ENCODE measurements at regions not wholly inside any gene's neighbourhood (a gene's known extent, or its start where the extent isn't known, plus 50 kb on each side); places are given as distances from the start of the nearest gene placed in this dataset.
"Not testable (repeated sequence)": the region's sequence is repeated elsewhere in the genome, so short reads cannot be mapped to it uniquely, and the experiment has no call there.

GRCh38 chr3:101124125-101124524 lies 130.9 kb upstream of the ABI3BP start:
- no peak overlapping the region for H3K27ac ChIP-seq (ENCODE audit: low read depth, low read length)
- DNase-seq (ENCODE audit: low read depth in 4 of 6, low spot score in 6 of 6) = peak in 1 of 6 donors; percentile 10
- no peaks in the 10 kb centered on the region for H3K36me3 ChIP-seq (ENCODE audit: control insufficient read depth, insufficient read depth, low read length)
- no peaks in the 10 kb centered on the region for H3K27me3 ChIP-seq (ENCODE audit: control insufficient read depth, insufficient read depth, low read length)
- no peaks in the 10 kb centered on the region for H3K4me1 ChIP-seq (ENCODE audit: control insufficient read depth, insufficient read depth, low read length)
- no CpG with 5 or more reads among the region's 2 CpGs for WGBS (ENCODE audit: insufficient coverage)
- no peaks in the 10 kb centered on the region for H3K9me3 ChIP-seq (ENCODE audit: control insufficient read depth, insufficient read depth, low read length)
- no peak overlapping the region for H3K4me3 ChIP-seq (ENCODE audit: low read depth, low read length)

- H3K27ac ChIP-seq (ENCODE audit: low read depth, low read length) = no peak overlapping the region
- H3K4me3 ChIP-seq (ENCODE audit: low read depth, low read length) = no peak overlapping the region
- WGBS (ENCODE audit: insufficient coverage) = no CpG with 5 or more reads among the region's 2 CpGs
- no peaks in the 10 kb centered on the region for H3K4me1 ChIP-seq (ENCODE audit: control insufficient read depth, insufficient read depth, low read length)
- no peaks in the 10 kb centered on the region for H3K9me3 ChIP-seq (ENCODE audit: control insufficient read depth, insufficient read depth, low read length)
- no peak for DNase-seq (ENCODE audit: low read depth in 4 of 6, low spot score in 6 of 6)
- no peaks in the 10 kb centered on the region for H3K27me3 ChIP-seq (ENCODE audit: control insufficient read depth, insufficient read depth, low read length)
- no peaks in the 10 kb centered on the region for H3K36me3 ChIP-seq (ENCODE audit: control insufficient read depth, insufficient read depth, low read length)
Measured at GRCh38 chr3:101123081-101123480, 129.9 kb upstream of the ABI3BP start.

- Histone ChIP-seq H3K9me3 (ENCODE audit: control insufficient read depth, insufficient read depth, low read length) (no peaks in the 10 kb centered on the region), H3K27ac (ENCODE audit: low read depth, low read length) (no peak overlapping the region), H3K36me3 (ENCODE audit: control insufficient read depth, insufficient read depth, low read length) (no peaks in the 10 kb centered on the region), H3K4me1 (ENCODE audit: control insufficient read depth, insufficient read depth, low read length) (no peaks in the 10 kb centered on the region), H3K4me3 (ENCODE audit: low read depth, low read length) (no peak overlapping the region), H3K27me3 (ENCODE audit: control insufficient read depth, insufficient read depth, low read length) (no peaks in the 10 kb centered on the region)
- 100% methylated on average over 2 of the region's 2 CpGs for WGBS (ENCODE audit: insufficient coverage)
- no peak for DNase-seq (ENCODE audit: low read depth in 4 of 6, low spot score in 6 of 6)
Measured at GRCh38 chr3:101122681-101123080, 129.5 kb upstream of the ABI3BP start.

GRCh38 chr3:101120039-101120438 lies 126.8 kb upstream of the ABI3BP start:
- H3K9me3 ChIP-seq (ENCODE audit: control insufficient read depth, insufficient read depth, low read length) = no peaks in the 10 kb centered on the region
- DNase-seq (ENCODE audit: low read depth in 4 of 6, low spot score in 6 of 6) = no peak
- WGBS (ENCODE audit: insufficient coverage) = 67% methylated on average over 1 of the region's 2 CpGs
- no peak overlapping the region for H3K27ac ChIP-seq (ENCODE audit: low read depth, low read length)
- no peak overlapping the region for H3K4me3 ChIP-seq (ENCODE audit: low read depth, low read length)
- no peaks in the 10 kb centered on the region for H3K36me3 ChIP-seq (ENCODE audit: control insufficient read depth, insufficient read depth, low read length)
- H3K27me3 ChIP-seq (ENCODE audit: control insufficient read depth, insufficient read depth, low read length) = no peaks in the 10 kb centered on the region
- H3K4me1 ChIP-seq (ENCODE audit: control insufficient read depth, insufficient read depth, low read length) = no peaks in the 10 kb centered on the region

- WGBS (ENCODE audit: insufficient coverage) = no CpG with 5 or more reads among the region's 3 CpGs
- no peak for DNase-seq (ENCODE audit: low read depth in 4 of 6, low spot score in 6 of 6)
- H3K36me3 ChIP-seq (ENCODE audit: control insufficient read depth, insufficient read depth, low read length) = no peaks in the 10 kb centered on the region
- H3K4me1 ChIP-seq (ENCODE audit: control insufficient read depth, insufficient read depth, low read length) = no peaks in the 10 kb centered on the region
- no peaks in the 10 kb centered on the region for H3K9me3 ChIP-seq (ENCODE audit: control insufficient read depth, insufficient read depth, low read length)
- H3K27ac ChIP-seq (ENCODE audit: low read depth, low read length) = no peak overlapping the region
- H3K4me3 ChIP-seq (ENCODE audit: low read depth, low read length) = no peak overlapping the region
- no peaks in the 10 kb centered on the region for H3K27me3 ChIP-seq (ENCODE audit: control insufficient read depth, insufficient read depth, low read length)
Measured at GRCh38 chr3:101119535-101119934, 126.3 kb upstream of the ABI3BP start.

GRCh38 chr3:101117980-101118379 lies 124.8 kb upstream of the ABI3BP start:
- no peaks in the 10 kb centered on the region for H3K9me3 ChIP-seq (ENCODE audit: control insufficient read depth, insufficient read depth, low read length)

GRCh38 chr3:101117465-101117864 lies 124.2 kb upstream of the ABI3BP start:
- no peaks in the 10 kb centered on the region for H3K27me3 ChIP-seq (ENCODE audit: control insufficient read depth, insufficient read depth, low read length)
- no peak overlapping the region for H3K27ac ChIP-seq (ENCODE audit: low read depth, low read length)
- DNase-seq (ENCODE audit: low read depth in 4 of 6, low spot score in 6 of 6) = no peak
- no peak overlapping the region for H3K4me3 ChIP-seq (ENCODE audit: low read depth, low read length)
- no CpG with 5 or more reads among the region's 3 CpGs for WGBS (ENCODE audit: insufficient coverage)
- H3K4me1 ChIP-seq (ENCODE audit: control insufficient read depth, insufficient read depth, low read length) = no peaks in the 10 kb centered on the region
- no peaks in the 10 kb centered on the region for H3K9me3 ChIP-seq (ENCODE audit: control insufficient read depth, insufficient read depth, low read length)
- H3K36me3 ChIP-seq (ENCODE audit: control insufficient read depth, insufficient read depth, low read length) = no peaks in the 10 kb centered on the region

More at GRCh38 chr3:101117980-101118379, 124.8 kb upstream of the ABI3BP start:
- H3K4me3 ChIP-seq (ENCODE audit: low read depth, low read length) = no peak overlapping the region
- no peaks in the 10 kb centered on the region for H3K36me3 ChIP-seq (ENCODE audit: control insufficient read depth, insufficient read depth, low read length)
- no peaks in the 10 kb centered on the region for H3K27me3 ChIP-seq (ENCODE audit: control insufficient read depth, insufficient read depth, low read length)
- H3K4me1 ChIP-seq (ENCODE audit: control insufficient read depth, insufficient read depth, low read length) = no peaks in the 10 kb centered on the region
- WGBS (ENCODE audit: insufficient coverage) = 100% methylated on average over 1 of the region's 2 CpGs
- H3K27ac ChIP-seq (ENCODE audit: low read depth, low read length) = no peak overlapping the region
- DNase-seq (ENCODE audit: low read depth in 4 of 6, low spot score in 6 of 6) = peak in 2 of 6 donors; percentile 2 to 33

- not testable (repeated sequence) for DNase-seq (ENCODE audit: low read depth in 4 of 6, low spot score in 6 of 6); H3K36me3 ChIP-seq (ENCODE audit: control insufficient read depth, insufficient read depth, low read length); H3K27ac ChIP-seq (ENCODE audit: low read depth, low read length); H3K27me3 ChIP-seq (ENCODE audit: control insufficient read depth, insufficient read depth, low read length); H3K4me3 ChIP-seq (ENCODE audit: low read depth, low read length); H3K4me1 ChIP-seq (ENCODE audit: control insufficient read depth, insufficient read depth, low read length); H3K9me3 ChIP-seq (ENCODE audit: control insufficient read depth, insufficient read depth, low read length)
- no CpG with 5 or more reads among the region's 3 CpGs for WGBS (ENCODE audit: insufficient coverage)
Measured at GRCh38 chr3:101110295-101110694, 117.1 kb upstream of the ABI3BP start.

- no peak overlapping the region for H3K27ac ChIP-seq (ENCODE audit: low read depth, low read length)
- no peaks in the 10 kb centered on the region for H3K27me3 ChIP-seq (ENCODE audit: control insufficient read depth, insufficient read depth, low read length)
- H3K4me3 ChIP-seq (ENCODE audit: low read depth, low read length) = no peak overlapping the region
- H3K4me1 ChIP-seq (ENCODE audit: control insufficient read depth, insufficient read depth, low read length) = no peaks in the 10 kb centered on the region
- H3K9me3 ChIP-seq (ENCODE audit: control insufficient read depth, insufficient read depth, low read length) = no peaks in the 10 kb centered on the region
- peak in 1 of 6 donors; percentile 36 for DNase-seq (ENCODE audit: low read depth in 4 of 6, low spot score in 6 of 6)
- WGBS (ENCODE audit: insufficient coverage) = no CpG with 5 or more reads among the region's 1 CpG
- no peaks in the 10 kb centered on the region for H3K36me3 ChIP-seq (ENCODE audit: control insufficient read depth, insufficient read depth, low read length)
Measured at GRCh38 chr3:101104321-101104720, 111.1 kb upstream of the ABI3BP start.

- Histone ChIP-seq H3K4me1 (ENCODE audit: control insufficient read depth, insufficient read depth, low read length) (no peaks in the 10 kb centered on the region), H3K9me3 (ENCODE audit: control insufficient read depth, insufficient read depth, low read length) (no peaks in the 10 kb centered on the region), H3K4me3 (ENCODE audit: low read depth, low read length) (no peak overlapping the region), H3K27me3 (ENCODE audit: control insufficient read depth, insufficient read depth, low read length) (no peaks in the 10 kb centered on the region), H3K27ac (ENCODE audit: low read depth, low read length) (no peak overlapping the region), H3K36me3 (ENCODE audit: control insufficient read depth, insufficient read depth, low read length) (no peaks in the 10 kb centered on the region)
- no CpG with 5 or more reads among the region's 4 CpGs for WGBS (ENCODE audit: insufficient coverage)
- no peak for DNase-seq (ENCODE audit: low read depth in 4 of 6, low spot score in 6 of 6)
Measured at GRCh38 chr3:101102678-101103296, 109.6 kb upstream of the ABI3BP start.

Measured in spinal cord (tissue), 9 donors.